NCI-H187 treated with DMSO at 0.1 percent for 48 hours (cell line): ENCODE measurements at regions not wholly inside any gene's neighbourhood (a gene's known extent, or its start where the extent isn't known, plus 50 kb on each side); places are given as distances from the start of the nearest gene placed in this dataset.

ENCODE experiments used
- DNase-seq: peaks from one replicate; lab custom pipeline; 2025; lab: John Stamatoyannopoulos, UW

DNA sequence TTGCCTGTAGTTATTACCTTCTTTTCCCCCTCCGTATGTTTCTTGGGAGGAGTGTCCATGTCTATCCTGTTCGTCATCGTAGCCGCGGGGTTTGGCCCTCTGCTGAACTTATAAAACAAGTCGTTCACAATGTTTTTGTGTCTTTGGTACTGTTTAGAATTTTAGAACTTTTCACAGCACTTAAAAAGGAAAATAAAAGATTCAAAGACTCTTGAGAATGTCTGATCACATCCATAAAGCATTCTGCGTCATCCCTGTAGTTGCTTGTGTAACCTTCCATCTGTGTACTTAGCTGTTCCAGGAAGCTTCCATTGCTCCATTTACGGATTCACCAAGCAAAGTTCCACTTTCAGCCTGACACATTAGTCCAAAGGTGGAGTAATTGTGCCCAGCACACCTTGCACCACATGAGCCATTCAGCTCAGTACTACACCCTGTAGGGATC lies 677.1 kb upstream of the NR2F2 start:
- DNase-seq = no peak

DNA sequence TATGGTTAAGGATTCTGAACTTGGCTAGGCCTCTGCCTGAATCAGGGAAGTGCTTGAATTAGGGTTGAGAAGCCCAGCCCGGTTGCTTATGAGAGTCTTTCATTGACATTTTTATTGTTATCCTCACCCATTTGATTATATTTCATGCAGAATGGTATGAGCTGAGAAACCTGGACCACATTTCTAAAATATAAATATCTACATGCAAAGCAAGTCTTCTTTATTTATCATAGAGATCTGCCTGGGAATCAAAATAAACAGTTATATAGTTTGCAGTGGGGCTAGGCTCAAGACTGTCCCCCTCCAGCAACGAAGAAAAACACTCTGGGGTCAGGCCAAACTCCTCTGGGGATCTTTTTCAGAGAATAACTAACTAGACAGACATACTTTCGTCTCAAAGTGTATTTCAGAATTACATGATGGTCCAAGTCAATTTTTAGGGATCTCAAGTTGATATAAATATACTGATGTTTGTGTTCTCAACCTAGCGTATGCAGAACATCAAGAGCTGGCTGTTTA lies 675.4 kb upstream of the NR2F2 start:
- DNase-seq = no peak

DNA sequence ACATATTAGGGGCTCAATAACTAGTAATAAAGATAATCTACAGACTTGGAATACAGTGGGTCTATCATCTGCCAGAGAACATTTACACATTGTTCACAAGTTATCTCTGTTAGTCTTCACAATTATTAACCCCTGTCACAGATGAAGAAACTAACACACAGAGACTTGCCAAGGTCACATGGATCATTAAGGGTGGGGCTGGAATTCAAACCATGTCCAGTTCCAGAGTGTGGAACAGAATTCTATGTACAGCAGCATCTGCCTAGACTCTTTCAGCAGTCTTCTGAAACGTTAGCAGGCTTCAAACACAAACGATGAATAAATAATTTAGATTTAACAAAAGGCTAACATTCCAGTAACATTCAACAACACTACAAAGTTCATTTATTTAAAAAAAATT lies 673.9 kb upstream of the NR2F2 start:
- no peak for DNase-seq

DNA sequence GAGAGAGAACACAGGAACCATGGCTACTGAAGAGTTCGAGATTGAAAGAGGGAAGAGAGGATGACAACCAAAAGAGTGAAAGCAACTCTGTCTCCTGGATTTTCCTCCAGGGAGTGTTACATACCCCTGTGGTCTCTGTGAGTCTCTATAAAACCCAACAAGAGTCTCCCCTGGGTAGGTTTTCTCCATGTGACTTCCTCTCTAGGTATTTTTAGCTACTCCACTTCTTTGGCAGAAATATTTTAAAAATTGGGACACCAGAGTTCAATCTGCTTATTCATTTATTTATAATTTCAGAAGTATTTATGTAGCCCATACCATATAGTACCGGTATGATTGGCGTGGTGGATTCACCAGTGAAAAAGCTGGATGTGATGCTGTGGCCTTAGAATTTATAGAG lies 671.7 kb upstream of the NR2F2 start:
- DNase-seq = no peak

DNA sequence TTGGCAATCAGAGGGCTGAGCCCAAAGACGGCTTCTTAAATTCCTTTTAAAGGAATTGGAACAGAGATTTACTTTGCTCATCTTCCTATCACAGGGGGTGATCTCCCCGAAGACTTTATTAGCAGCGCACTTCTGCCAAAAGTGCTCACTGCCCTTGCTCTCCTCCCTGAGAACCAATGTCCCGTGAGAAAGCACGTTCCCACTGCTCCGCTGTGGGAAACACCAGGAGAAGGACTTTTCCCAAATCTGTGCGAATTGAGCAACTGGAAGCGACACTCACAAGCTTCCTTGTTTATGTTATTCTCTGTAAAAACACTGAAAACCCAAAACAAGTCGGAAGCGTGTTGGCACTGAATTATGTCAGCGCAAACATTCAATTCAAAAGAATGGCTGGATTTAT lies 670.8 kb upstream of the NR2F2 start:
- DNase-seq = no peak

DNA sequence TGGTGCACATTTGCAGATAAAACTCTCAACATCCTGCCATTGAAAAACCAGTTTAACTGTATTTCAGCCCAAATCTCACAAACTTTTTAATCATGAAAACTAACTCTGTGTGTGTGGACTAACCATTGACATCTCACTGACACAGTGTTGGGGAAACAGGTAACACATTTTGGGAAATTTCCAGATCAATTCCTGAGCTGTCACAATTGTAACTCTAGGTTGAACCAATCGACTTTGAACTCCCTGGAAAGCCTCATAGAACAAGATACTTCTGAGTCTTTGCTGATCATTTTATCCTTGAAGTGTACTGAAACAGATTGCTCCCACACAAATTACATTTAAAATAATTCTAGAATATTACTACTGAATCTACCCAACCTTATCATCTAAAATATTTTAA lies 667.9 kb upstream of the NR2F2 start:
- DNase-seq = no peak

DNA sequence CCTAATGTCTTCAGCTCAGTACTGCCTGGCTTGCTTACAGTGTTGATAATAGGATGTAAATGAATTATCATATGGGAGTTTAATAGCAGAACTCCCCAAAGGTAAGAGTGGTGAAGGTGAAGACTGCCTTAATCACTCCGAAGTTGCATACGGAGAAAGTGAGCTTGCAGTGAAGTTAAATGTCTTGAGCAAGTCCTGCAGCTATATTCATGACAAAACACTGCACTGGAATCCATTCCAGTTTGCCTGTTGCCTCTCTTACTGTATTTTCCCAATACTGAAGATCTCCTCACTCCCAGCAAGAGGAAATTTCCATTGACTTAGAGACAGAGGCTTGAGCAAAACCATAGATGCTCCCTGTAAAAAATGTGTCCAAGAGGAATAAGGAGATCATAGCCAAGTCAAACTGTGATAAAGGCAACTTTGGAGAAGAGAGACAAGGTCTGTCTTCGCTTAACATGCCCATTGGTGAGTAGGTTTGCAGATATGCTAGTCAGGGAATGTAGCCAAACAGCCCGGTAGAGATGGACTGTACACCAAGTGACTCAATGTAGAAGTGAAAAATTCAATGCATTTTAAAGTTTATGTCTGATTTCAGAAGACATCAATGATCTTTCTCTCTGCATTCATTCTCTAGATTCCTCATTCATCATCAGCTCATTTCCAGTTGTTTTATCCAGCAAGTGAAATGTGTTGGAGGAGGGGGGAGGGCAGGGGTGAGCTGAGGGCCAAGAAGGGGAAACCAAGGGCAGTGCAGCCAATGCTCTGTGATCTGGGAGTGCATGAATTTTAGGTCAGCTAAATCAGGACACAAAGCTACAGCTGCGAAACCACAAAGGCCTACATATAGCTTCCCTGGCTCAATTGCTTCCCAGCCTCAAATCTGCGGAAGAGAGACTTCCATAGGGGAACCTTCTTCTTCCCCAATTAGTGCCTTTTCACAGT lies 667.1 kb upstream of the NR2F2 start:
- DNase-seq = no peak

DNA sequence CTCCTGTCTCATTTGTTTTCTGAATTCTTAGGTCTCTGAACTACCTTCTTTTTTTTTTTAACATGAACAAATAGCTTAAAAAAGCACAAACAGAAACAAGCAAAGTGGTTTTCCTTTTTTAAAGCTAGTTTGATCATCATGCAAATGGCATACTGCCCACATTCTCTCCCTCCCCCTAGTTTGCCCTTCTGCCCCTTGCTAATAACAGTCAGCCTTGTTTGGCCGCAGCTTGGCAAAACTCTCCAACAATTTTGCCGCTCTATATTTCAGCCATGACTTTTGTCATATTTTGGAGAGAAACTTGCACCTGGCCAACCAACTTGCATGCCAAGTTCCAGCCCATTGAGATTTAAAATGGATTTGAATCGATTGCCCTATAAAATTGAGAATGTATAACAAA lies 666.0 kb upstream of the NR2F2 start:
- DNase-seq = no peak

DNA sequence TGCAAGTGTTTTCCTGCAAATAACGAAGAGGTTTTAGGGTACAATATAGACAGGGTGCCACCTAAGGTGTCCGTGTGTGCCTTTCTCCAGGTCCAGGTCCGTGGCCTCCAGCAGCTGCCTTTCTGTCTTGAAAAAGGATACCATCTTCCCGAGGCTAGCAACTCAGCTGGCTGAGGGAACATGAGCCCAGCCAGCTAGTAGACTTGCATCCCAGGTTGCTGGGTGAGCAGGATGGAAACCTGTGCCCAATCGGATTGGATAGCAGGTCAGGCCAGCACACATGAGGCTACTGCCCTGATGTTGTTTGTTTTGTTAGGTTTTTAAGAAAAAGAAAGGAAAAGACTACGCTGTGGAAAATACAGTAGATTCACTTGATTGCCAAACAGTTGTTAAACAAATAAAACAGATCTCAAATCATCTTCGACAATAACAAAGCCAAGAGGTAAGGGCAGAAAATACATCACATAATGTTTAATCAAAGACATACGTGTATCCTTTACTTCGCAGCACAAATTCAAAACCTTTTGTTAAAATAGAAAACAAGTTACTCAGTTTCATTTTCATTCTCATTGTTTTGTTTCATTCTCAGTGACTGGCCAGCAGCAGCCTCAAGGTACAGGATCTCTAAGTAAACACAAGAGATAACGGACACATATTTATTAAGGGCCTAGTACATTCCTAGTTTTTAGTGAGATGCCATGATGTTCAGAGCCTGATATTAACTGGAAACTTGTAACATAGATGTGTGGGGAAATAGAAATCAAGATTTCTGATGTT lies 661.2 kb upstream of the NR2F2 start:
- DNase-seq = no peak

DNA sequence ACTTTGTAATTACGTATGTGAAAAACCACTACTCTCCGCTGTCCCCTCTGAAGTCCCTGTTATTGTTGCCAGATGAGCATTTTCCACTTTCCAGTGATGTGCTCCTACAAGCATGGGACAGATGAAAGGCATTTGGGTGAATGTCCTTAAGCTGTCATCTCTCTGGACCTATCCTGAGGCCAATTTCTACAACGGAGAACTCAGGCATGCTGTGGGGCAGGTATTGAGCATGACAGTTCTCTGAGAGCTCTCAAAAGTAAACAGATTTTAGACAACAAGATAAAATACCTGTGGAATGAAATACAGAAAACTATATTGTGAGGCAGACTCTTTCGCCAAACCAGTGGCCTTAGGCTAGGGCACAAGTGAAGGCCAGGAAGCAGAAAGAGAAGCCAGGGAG lies 656.5 kb upstream of the NR2F2 start:
- no peak for DNase-seq

DNA sequence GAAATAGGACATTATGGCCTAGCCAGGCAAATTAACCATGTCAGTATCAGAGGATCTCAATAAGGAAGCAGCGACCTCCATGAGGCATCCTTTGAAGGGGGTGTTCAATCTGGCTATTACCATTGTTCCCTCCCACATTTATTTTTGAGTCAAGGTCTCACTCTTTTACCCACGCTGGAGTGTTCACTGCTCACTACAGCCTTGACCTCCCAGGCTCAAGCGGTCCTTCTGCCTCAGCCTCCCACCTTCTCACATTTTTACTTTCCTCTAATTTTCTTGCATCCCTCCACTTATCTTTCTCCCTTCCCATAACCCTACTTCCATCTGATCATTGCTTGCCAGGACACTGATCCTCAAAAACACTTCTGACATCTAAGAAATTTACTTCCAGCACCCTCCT lies 654.0 kb upstream of the NR2F2 start:
- no peak for DNase-seq

DNA sequence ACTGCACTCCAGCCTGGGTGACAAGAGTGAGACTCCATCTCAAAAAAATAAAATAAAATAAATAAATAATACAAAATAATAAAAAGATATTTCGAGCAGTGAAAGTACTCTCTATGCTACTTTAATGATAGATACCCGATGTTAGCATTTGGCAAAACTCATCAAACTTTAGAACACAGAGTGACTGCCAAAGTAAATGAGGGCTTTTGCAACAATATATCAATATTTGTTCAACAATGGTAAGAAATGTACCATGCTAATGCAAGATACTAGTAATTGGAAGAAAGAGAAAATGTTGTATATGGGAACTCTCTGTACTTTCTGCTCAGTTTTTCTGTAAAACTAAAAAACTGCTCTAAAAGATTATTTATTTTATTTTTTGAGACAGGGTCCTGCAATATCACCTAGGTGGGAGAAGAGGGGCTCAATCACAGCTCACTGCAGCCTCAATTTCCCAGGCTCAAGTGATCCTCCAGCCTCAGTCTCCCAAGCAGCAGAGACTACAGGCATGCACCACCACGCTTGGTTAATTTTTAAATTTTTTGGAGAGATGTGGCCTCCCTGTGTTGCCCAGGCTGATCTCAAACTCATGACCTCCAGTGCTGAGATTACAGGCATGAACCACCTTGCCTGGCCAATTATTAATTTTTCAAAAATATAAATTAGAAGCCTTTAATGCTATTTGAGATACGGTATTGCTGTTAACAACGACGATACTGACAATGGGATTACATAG lies 650.5 kb upstream of the NR2F2 start:
- DNase-seq = no peak

DNA sequence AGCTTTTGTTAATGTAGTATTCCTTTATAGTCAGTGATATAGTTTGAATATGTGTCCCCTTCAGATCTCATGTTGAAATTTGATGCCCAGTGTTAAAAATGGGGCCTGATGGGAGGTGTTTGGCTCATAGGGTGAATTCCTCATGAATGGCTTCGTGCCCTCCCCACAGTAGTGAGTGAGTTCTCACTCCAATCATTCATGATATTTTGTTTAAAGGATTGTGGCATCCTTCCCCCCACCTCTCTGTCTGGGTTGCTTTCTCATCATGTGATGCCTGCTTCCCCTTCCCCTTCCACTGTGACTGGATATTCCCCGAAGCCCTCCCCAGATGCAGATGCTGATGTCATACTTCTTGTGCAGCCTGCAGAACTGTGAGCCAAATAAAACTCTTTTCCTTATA lies 649.8 kb upstream of the NR2F2 start:
- no peak for DNase-seq

DNA sequence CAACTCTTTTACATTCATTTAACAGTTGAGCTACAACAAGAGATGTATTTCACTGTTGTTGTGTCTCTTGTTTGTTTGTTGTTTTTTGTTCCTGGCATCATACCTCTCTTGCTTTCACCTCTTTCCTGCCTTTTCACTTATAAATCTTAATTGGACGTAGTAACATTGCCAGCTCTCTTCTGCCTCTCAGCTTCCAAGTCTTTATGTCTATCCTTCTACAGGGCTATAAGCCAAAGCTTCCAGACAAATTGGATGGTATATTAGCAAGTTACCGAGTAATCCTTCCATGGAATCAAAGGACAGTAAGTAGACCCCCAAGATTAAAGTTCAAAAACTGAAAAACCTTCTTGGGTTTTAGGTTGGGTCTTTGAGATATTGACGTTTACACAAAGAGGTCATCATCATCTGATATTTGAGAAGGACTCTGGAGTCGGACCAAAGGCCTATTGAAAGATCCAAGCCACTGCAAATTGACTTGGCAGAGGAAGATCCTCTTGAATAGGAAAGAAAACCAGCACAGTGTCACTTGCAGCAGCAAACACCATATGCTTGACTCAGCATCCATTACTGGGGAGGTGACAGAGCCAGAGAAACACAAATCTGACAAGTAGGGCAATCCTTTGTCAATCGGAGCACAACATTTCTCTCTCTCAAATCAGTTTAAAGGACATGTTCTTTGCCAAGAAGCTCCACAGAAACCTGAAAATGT lies 648.5 kb upstream of the NR2F2 start:
- DNase-seq = no peak

DNA sequence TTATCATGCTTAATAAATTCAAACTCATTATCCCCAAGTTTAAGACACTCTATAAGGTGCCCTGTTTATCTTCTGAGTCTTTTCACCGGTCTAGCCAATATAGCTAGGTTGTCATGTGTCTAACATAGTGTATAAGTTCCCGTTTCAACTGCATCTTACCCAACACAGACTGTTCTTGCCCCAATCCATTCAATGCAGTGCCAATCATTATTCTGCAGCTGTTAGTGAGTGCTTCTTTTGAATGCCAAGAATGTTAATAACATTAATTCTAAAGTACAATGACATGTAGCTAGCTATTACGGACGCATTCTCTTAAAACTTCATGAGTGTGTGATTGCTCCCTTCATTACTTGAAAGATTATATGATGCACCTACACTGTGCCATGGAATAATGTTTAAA lies 646.4 kb upstream of the NR2F2 start:
- DNase-seq = no peak

DNA sequence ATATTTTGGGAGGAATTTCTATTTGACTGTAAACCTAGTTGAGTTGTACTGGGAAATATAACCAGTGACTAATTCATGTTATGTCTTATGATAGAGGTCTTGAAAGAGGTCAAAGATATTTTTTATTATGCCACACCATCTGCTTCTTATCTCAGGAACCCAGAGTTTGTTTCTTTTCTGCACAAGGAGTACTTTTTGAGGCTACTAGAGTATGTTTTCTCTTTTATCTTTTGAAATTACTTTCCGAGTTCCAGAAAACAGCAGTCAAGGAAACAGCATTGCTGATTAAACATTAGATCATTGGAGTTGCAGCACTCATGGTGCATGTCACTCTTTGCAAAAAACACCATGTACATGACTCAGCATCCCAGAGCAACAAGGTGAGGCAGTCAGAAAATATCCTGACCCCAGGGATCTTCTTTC lies 645.8 kb upstream of the NR2F2 start:
- no peak for DNase-seq

DNA sequence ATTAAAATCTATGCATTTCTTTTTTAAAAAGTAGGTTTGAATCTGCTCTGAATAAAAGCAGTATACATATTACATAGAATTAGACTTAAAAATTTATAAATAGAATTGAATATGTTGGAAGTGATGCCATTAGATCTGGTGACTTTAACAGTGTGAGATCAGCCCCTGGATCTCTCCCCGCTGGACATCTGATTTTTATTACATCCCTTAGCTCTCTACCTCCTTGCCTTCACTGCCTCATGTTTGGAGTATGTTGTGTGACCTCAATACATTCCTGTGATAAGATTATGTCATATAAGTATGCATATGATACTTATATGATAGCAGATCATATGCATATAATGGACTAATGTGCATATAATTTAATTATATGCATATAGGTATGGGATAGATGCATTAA lies 643.4 kb upstream of the NR2F2 start:
- no peak for DNase-seq

DNA sequence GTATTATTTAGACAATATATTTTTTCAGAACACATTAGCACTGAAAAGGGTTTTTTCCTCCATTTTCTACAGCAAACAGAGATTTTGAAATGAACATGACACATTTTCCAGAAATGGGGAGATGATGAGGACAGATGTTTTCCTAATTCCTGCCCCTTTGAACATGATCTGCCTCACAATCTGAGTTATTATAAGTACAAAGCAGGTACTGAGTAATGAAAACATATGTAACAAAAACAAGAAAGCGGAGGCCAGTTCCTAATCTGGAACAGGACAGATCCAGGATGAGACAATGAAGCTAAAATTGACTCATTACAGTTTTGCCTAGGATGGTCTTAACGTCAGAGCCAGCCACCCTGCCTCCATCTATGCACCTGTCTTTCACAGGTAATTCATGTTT lies 642.8 kb upstream of the NR2F2 start:
- DNase-seq = no peak

DNA sequence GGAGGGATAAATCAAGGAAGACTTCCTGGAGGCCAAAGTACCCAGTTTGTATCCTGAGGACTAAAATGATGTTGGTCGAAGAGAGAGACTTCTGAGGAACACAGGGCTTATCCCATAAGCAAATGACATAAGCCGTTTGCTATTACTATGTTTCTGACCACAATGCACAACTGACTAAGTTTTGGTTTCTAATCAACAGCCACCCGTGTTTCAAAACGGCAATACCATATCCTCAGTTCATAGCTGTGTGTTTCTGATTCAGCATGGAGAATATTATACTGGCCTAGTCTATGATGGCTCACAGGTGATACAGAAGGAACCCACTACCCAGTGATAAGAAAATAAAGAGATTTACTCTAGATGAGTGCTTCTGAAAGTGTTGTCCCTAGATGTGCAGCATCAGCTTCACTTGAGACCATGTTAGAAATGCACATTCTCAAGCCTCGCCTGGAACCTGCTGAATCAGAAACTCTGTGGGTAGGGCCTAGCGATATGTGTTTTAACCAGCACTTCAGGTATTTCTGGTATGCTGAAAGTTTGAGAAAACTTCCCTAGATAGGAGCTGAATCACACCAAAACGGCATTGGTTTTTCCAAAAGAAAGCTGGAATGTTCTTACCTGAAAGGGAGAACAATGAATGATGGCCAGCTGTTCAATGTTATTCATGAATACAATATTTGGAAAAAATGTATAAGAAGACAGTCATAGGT lies 639.7 kb upstream of the NR2F2 start:
- DNase-seq = no peak

DNA sequence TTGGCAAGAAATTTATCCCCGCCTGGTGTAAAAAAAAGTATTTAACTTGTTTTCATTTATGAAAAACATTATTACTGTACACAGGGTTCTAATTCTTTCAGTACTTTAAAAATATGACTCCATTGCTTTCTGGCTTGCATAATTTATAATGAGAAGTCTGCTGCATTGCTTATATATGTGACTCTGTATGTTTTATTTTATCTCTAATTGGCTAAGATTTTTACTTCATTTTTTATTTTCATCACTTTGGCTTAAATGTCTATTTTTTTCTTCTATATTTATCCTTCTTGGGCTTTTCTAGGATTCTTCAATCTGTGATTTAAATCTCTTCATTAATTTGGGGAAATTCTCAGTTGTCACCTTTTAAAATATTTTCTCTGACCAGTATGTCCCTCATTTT lies 636.6 kb upstream of the NR2F2 start:
- DNase-seq = no peak

DNA sequence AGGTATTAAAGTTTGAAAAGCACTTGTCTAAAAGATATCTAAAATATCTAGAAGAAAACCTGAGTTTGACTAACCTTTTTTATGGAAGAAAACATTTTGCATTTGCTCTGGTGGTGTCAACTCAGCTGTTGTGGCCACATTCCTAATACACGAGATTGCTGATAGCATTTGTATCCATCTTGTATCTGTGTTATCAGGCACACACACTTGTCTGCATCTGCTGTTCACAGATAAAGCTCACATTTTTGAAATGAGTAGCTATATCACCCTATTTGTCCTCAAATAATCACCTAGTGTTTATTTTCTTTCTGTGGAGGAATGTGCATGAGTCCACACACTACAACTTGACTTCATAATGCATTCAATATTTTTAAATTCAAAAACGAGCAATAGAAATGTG lies 632.3 kb upstream of the NR2F2 start:
- DNase-seq = no peak
